SK-N-SH treated with all-trans-retinoic acid at 6 μM for 48 hours (cell line): ENCODE measurements at regions not wholly inside any gene's neighbourhood (a gene's known extent, or its start where the extent isn't known, plus 50 kb on each side); places are given as distances from the start of the nearest gene placed in this dataset.
"Not testable (repeated sequence)": the region's sequence is repeated elsewhere in the genome, so short reads cannot be mapped to it uniquely, and the experiment has no call there.

ENCODE experiments used
- SNAI2 ChIP-seq: fragments of 250-450 bp; sonication (Bioruptor Pico); IDR thresholded peaks from 2 replicates; pipeline ENCODE4 v1.5.0; 2020; ENCODE audit warnings: mild to moderate bottlenecking, moderate library complexity
- ZNF70 ChIP-seq: fragments of 450-650 bp; formaldehyde crosslinking; IDR thresholded peaks from 2 replicates; pipeline ENCODE4 v1.5.0; 2020; ENCODE audit warnings: mild to moderate bottlenecking, moderate library complexity
- TF ChIP-seq, protein P1 (sequence below): fragments of 250-450 bp; sonication (Bioruptor Pico); IDR thresholded peaks from 2 replicates; pipeline ENCODE4 v1.5.1; 2020; ENCODE audit warnings: low read depth, mild to moderate bottlenecking, moderate library complexity

DNA sequence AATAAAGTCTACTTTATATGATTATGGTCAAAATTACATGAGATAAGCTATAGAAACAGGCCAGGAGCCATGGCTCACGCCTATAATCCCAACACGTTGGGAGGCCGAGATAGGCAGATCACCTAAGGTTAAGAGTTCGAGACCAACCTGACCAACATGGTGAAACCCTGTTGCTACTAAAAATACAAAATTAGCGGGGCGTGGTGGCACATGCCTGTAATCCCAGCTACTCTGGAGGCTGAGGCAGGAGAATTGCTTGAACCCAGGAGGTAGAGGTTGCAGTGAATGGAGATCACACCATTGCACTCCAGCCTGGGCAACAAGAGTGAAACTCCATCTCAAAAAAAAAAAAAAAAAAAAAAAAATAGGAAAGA lies 73.1 kb downstream of the EDN1 start:
- TF ChIP-seq ZNF70, SNAI2 (CRISPR knock-in tag): not testable (repeated sequence)
- TF ChIP-seq, protein P1, sequence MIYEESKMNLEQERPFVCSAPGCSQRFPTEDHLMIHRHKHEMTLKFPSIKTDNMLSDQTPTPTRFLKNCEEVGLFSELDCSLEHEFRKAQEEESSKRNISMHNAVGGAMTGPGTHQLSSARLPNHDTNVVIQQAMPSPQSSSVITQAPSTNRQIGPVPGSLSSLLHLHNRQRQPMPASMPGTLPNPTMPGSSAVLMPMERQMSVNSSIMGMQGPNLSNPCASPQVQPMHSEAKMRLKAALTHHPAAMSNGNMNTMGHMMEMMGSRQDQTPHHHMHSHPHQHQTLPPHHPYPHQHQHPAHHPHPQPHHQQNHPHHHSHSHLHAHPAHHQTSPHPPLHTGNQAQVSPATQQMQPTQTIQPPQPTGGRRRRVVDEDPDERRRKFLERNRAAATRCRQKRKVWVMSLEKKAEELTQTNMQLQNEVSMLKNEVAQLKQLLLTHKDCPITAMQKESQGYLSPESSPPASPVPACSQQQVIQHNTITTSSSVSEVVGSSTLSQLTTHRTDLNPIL (CRISPR knock-in tag) = not testable (repeated sequence)
